KOPT-K1 (cell line): ENCODE measurements at regions not wholly inside any gene's neighbourhood (a gene's known extent, or its start where the extent isn't known, plus 50 kb on each side); places are given as distances from the start of the nearest gene placed in this dataset.
A peak's percentile ranks its signal among the peaks of the same experiment; 100 is the strongest.

Source experiments
- H3K27ac ChIP-seq: fragments of 200-600 bp; sonication (generic); 2 replicates; pipeline ENCODE4 v1.5.1; 2016; ENCODE audit warnings: antibody characterized with exemption, mild to moderate bottlenecking, low read depth, low read length; ENCODE audit not compliant: poor library complexity, severe bottlenecking
- H3K36me3 ChIP-seq: fragments of 200-600 bp; sonication (generic); 2 replicates; pipeline ENCODE4 v1.5.1; 2017; ENCODE audit warnings: antibody characterized with exemption, mild to moderate bottlenecking, low read length, moderate library complexity; ENCODE audit not compliant: insufficient read depth
- H3K9me3 ChIP-seq: fragments of 200-600 bp; sonication (generic); 2 replicates; pipeline ENCODE4 v1.5.1; 2017; ENCODE audit warnings: antibody characterized with exemption, low read length, mild to moderate bottlenecking; ENCODE audit not compliant: insufficient read depth, poor library complexity, severe bottlenecking

- Histone ChIP-seq H3K36me3 (no peaks in the 10 kb centered on the region), H3K9me3 (no peaks in the 10 kb centered on the region), H3K27ac (no peak overlapping the region)
Measured at GRCh38 chr2:212922701-212923100, 228.7 kb downstream of the IKZF2 start.

- Histone ChIP-seq H3K9me3 (no peaks in the 10 kb centered on the region), H3K36me3 (no peaks in the 10 kb centered on the region), H3K27ac (no peak overlapping the region)
Measured at GRCh38 chr2:212921711-212922110, 229.7 kb downstream of the IKZF2 start.

GRCh38 chr2:212921061-212921460 is 230.4 kb downstream of the IKZF2 start:
- Histone ChIP-seq H3K36me3 (no peaks in the 10 kb centered on the region), H3K9me3 (no peaks in the 10 kb centered on the region), H3K27ac (no peak overlapping the region)

- Histone ChIP-seq H3K36me3 (no peaks in the 10 kb centered on the region), H3K9me3 (no peaks in the 10 kb centered on the region), H3K27ac (no peak overlapping the region)
Measured at GRCh38 chr2:212919238-212919637, 232.2 kb downstream of the IKZF2 start.

- H3K27ac ChIP-seq: no peak overlapping the region
- no peaks in the 10 kb centered on the region for H3K9me3 ChIP-seq
- no peaks in the 10 kb centered on the region for H3K36me3 ChIP-seq
Measured at GRCh38 chr2:212918336-212918735, 233.1 kb downstream of the IKZF2 start.

- H3K27ac ChIP-seq: peak overlapping the region; percentile 82
- H3K36me3 ChIP-seq: no peaks in the 10 kb centered on the region
- no peaks in the 10 kb centered on the region for H3K9me3 ChIP-seq
Measured at GRCh38 chr2:212915121-212915782, 236.2 kb downstream of the IKZF2 start.

- peak overlapping the region; percentile 82 for H3K27ac ChIP-seq
- no peaks in the 10 kb centered on the region for H3K36me3 ChIP-seq
- H3K9me3 ChIP-seq: peaks cover 3% of the 10 kb centered on the region
Measured at GRCh38 chr2:212914392-212914791, 237.0 kb downstream of the IKZF2 start.

- Histone ChIP-seq H3K36me3 (no peaks in the 10 kb centered on the region), H3K27ac (peak overlapping the region; percentile 82), H3K9me3 (peaks cover 7% of the 10 kb centered on the region)
Measured at GRCh38 chr2:212913640-212914306, 237.6 kb downstream of the IKZF2 start.

GRCh38 chr2:212912445-212913103 is 238.8 kb downstream of the IKZF2 start:
- Histone ChIP-seq H3K36me3 (no peaks in the 10 kb centered on the region), H3K9me3 (peaks cover 7% of the 10 kb centered on the region), H3K27ac (peak overlapping the region; percentile 82)

- Histone ChIP-seq H3K36me3 (no peaks in the 10 kb centered on the region), H3K9me3 (peaks cover 7% of the 10 kb centered on the region), H3K27ac (peak overlapping the region; percentile 82)
Measured at GRCh38 chr2:212911011-212911410, 240.4 kb downstream of the IKZF2 start.

GRCh38 chr2:212908682-212909435 is 242.6 kb downstream of the IKZF2 start:
- Histone ChIP-seq H3K27ac (peak overlapping the region; percentile 82), H3K9me3 (peaks cover 7% of the 10 kb centered on the region), H3K36me3 (no peaks in the 10 kb centered on the region)

- H3K36me3 ChIP-seq: no peaks in the 10 kb centered on the region
- peaks cover 7% of the 10 kb centered on the region for H3K9me3 ChIP-seq
- H3K27ac ChIP-seq: no peak overlapping the region
Measured at GRCh38 chr2:212908031-212908430, 243.4 kb downstream of the IKZF2 start.

GRCh38 chr2:212906620-212907019 is 244.8 kb downstream of the IKZF2 start:
- Histone ChIP-seq H3K27ac (no peak overlapping the region), H3K9me3 (peaks cover 7% of the 10 kb centered on the region), H3K36me3 (no peaks in the 10 kb centered on the region)

GRCh38 chr2:212905640-212906201 is 245.7 kb downstream of the IKZF2 start:
- H3K9me3 ChIP-seq: peaks cover 7% of the 10 kb centered on the region
- no peaks in the 10 kb centered on the region for H3K36me3 ChIP-seq
- H3K27ac ChIP-seq: no peak overlapping the region

- Histone ChIP-seq H3K27ac (no peak overlapping the region), H3K36me3 (no peaks in the 10 kb centered on the region), H3K9me3 (peaks cover 6% of the 10 kb centered on the region)
Measured at GRCh38 chr2:212904646-212905045, 246.8 kb downstream of the IKZF2 start.
